ENCODE measurements at regions not wholly inside any gene's neighbourhood (a gene's known extent, or its start where the extent isn't known, plus 50 kb on each side); places are given as distances from the start of the nearest gene placed in this dataset.
A peak's percentile ranks its signal among the peaks of the same experiment; 100 is the strongest.
"Not testable (repeated sequence)": the region's sequence is repeated elsewhere in the genome, so short reads cannot be mapped to it uniquely, and the experiment has no call there.

DNA sequence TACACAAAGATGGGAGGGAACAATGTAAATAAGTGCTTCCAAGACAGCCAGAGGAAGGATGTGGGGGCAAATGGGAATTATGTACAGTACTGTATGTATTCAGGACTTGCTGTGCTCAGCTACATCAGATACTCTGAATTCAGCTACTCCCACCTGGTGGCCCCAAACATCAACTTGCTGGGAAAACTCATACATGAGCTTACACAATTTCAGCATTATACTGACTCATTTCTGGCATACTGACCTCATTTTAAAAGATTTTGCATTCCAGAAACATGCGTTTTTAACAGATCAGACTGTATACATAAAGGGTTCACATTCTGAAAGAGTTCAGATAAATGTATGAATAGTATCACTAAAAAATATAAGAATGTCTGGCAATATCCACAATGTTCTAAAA, 59.7 kb downstream of the GPX5 start:
- no peak for DNase-seq

DNA sequence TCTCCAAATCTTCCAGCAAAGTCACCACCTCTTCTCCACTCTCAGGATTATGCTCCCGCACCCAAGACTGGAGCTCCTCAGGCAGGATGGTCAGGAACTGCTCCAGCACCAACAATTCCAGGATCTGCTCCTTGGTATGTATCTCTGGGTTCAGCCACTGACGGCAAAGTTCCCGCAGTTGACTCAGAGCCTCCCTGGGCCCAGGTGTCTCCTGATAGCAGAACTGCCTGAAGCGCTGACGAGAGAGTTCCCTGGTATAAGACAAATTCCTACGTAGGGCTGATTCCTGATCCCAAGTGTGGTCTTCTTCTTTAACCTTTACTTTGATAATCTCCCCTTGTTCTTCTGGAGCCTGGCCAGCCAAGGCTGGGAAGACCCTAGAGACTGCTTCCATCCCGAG, 60.6 kb downstream of the GPX5 start:
- no peak for DNase-seq

DNA sequence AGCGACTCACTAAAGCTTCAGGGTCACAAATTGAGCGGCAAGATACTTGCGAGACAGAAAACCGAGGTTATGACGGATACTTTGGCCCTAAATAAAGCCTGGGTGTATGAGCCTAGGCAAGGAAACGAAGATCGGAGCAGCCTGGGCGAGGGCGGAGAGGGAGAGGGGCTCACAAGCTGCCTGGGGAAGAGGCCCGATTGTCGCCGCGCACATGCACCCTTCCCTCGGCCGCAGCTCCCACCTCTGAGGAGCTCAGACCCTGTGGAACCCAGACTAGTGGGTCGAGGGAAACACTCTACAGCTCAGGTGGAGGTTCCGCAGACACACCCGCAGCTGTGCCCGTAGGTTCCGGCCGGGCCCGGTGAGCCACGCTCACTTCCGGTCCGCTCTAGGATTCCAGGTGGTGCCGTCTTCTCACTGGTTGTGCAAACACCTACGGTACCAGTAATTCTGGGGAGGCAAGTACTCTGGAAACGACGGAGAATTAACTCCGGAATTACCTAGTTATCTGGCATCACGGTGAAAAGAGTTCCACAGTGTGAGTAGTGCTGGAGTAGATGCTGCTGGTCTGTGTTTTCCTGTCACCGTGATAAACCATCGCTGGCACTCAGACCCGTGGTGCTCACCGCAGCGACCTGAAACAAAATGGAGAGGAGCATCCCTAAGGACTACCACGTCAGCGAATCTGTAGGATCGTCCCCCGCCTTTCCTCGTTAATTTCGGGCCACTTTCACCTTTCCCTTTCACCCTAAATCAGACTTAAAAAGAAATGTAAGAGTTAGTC, 61.5 kb downstream of the GPX5 start:
- no peak for DNase-seq

DNA sequence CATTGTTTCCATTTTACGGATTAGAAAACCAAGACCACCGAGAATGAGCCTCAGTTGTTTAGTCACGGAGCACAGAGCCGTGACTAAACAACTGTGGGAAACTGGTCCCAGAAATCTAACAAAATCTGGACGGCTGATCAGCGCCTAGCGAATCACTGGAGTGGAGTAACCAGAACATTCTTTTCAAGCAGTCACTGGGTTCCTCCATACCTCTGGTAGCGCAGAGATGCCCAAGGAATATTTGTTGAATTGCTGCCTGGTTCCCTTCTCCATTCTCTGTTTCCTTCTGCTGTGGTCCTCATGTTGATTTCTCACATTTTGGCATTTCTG, 62.0 kb downstream of the GPX5 start:
- no peak for DNase-seq

DNA sequence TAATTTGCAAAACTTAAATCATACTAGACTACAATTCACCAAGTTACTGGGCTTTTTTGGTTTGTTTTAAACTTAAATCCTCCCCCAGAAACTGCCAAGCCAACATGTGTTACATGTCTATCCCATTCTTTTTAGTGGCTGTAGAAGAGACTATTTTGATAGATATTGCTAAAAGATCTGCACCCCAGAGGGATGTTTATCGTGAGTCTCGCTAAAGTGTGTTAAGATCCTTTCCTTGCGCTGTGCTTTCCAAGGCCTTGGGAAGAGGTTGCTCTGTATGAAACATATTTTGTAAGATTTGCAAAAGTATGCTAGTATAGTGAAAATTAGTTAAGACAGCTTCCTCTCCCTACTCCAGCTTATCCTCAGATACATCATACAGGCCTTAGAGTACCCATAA, 63.0 kb downstream of the GPX5 start:
- no peak for DNase-seq

DNA sequence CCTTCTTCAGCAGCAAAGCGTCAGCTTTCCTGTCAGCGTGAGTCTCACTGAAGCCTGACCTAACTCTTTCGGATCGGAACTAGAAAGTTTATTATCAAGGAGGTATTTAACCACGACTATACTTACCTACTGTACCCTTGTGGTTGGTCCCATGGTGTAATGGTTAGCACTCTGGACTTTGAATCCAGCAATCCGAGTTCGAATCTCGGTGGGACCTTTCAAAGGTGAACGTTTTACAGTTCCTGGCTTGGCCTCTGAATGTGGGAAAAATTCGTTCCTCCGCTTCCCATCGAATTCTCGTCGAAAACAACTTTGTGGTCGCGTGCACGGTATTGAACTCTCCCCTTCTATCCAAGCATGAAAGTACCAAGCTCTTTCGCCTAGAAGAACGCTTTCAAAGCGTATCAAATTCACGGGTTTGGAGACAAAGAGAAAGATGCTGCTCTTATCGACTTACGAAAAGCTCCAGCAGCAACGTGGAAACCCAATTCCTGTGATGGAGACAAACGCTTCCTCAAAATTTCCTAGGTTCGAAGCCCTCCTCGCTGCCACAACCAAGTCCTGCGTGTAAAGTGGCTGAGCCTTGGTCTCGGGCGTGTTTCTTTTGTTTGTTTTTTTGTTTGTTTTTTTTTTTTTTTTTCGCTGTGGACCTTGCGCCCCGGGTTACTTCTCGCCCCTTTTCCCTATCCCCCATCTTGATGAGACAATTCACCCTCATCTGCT, 63.7 kb downstream of the GPX5 start:
- peak; percentile 22 for DNase-seq

DNA sequence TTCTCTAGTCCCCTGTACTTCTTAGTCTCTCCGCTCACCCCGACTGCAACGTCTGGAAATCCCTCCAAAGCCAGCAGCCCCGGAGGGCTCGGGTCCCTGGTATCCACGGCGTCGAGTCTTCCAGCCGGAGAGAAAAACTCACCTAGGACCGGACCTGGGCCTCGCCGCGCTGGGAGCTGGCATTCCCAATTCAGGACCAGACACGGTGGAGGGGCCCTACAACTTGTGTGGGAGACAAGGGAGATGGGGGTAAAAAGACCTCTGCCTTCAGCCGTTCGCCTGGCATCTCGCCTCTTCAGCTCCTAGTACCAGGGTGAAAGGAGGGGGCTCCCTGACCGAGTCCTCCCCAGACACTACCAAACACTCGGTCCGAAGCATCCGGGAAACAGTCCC, 64.3 kb downstream of the GPX5 start:
- no peak for DNase-seq

DNA sequence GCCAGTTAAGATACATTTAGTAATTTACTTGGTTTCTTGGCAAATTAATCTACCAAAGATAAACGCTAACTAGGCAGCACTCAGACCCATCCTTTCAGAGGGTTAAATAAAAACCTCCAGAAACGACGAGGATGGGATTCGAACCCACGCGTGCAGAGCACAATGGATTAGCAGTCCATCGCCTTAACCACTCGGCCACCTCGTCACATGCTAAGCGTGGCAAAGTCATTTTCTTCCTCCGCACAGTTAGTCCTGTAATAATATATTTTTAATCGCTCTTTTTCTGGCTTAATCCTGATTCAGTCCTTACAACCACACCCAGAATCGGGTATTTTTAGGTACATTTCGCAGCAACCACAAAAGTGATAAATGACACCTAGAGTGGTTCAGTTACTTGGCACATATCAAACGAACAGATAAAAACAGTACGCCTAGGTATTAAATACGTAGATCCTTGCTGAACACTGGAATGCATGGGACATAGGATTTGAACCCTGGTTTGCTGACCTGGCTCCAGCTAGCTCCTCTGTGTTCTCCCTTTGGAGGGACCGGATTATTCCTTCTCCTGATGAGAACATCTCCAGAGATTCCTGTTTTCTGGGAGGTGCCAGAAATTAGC, 71.6 kb downstream of the GPX5 start:
- DNase-seq = no peak

DNA sequence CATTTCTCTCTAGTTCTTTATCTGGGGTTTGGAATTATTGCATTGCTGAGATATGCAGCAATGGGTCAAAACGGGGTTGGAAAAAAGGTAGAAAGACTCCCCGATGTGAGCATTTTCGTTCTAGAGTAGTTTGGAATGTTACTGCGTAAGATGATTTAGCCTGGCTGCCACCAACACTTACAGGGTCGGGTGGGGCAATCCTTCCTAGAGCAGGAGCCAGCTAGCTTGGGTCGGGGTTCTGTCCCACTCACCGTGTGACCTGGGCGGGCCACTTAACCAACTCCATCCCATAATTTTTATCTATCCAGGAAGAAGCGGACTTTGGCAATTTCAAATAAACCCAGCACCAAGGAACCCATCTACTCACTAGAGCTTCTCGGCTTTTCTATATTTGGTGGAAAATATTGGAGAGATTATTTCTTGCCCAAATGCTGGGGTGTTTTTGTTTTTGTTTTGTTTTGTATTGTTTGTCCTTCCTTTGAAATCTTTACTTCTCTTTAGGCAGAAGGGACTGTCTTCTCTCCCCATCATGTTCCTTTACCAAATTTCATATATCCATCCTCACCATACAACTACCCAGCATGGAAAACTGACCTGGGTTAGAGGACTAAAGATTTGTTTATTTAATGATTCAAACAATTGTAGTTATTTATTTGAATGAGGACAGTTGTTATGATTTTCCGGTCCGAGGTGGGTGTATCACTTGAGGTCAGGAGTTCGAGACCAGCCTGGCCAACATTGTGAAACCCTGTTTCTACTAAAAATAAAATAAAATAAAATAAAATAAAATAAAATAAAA, 72.4 kb downstream of the GPX5 start:
- DNase-seq = no peak

DNA sequence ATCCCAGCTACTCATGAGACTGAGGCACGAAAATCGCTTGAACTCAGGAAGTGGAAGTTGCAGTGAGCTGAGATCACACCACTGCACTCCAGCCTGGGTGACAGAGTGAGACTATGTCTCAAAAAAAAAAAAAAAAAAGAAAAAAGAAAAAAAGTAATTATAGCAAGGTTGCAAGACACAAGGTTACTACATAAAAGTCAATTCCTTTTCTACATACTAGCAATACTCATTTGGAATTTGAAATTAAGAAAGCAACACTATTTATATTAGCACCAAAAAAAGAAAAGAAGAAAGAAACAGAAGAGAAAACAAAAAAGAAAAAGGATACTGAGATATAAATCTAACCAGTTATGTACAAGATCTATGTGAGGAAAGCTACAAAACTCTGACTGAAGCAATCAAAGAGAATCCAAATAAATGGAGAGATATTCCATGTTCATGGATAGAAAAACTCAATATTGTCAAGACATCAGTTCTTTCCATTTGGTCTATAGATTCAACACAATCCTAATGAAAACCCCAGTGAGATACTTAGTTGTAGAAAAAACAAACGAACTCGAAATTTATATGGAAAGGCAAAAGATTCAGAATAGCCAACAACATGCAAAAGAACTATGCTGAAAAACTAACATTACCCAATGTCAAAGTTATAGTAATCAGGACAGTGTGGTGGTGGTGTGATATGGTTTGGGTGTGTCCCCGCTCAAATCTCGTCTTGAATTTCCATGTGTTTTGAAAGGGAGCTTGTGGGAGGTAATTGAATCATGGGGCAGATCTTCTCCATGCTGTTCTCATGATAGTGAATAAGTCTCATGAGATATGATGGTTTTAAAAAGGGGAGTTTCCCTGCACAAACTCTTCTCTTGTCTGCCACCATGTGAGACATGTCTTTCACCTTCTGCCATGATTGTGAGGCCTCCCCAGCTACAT, 73.3 kb downstream of the GPX5 start:
- DNase-seq = no peak

DNA sequence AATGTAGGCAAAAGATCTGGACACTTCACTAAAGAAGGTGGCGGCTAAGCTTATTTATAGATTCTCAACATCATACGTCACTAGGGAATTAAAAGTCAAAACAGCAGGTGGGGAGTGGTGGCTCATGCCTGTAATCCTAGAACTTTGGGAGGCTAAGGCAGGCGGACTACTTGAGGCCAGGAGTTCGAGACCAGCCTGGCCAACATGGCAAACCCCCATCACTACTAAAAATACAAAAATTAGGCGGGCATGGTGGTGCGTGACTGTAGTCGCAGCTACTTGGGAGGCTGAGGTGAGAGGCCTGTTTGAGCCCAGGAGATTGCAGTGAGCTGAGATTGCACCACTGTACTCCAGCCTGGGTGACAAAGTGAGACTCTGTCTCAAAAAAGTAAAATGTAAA, 74.6 kb downstream of the GPX5 start:
- no peak for DNase-seq

DNA sequence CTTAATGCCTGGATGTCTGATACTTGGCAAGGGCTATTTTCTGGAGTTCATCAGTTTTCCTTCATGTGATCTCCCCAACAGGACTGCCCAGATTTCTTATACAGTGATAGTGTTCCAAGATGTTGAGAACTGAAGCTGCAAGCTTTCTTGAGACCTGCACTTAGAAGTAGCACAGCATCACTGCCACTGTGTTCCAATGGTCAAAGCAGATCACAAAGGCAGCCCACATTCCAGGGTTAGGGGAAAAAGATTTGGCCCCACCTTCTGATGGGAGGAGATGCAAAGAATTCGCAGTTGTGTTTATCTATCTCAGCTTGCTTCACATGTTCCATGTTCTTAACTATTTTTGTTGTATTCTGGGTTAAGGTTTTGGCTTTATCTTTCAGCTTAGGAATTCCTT, 78.2 kb downstream of the GPX5 start:
- DNase-seq = no peak

DNA sequence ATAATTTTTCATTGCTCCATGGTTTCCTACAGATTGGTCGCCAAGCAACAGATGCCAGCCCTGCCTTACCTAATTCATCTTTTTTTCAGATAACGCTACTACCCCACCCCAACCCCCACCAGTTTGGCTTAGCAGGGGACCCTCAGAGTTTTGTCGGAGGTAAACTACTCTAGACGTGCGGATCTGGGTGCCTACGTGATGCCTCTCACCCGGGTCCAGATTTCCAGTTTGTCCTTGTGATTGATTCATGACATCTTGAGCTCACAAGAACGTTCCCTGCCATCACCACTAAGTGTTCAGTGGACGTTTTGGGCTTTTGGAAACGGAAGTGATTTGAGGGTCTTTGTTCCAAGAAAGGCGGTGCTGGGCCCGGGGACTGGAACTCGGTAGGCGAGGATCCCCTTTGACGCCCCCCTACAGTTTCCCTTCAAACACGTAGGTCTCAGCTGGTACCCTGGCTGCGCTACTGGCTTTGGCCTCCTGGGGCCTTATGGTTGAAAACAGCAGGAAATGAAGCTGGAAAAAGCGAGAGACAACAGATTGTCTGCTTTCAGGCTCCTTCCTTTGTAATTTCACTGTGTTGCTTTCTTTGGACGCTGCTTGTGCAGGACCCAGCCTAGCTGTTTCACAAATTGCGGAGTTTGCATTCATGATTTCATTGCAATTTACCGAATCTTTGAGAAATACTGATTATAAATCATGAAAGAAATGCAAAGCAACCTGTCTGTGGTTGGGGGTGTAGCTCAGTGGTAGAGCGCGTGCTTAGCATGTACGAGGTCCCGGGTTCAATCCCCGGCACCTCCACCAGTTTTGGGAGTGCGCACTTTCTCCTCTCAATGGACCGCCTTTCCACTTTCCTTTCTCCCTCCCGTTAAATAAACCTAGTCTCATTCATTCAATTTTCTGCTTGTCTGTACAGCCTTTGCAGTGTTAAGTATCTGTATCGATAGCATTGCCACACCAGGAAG, 81.0 kb downstream of the GPX5 start:
- no peak for DNase-seq

DNA sequence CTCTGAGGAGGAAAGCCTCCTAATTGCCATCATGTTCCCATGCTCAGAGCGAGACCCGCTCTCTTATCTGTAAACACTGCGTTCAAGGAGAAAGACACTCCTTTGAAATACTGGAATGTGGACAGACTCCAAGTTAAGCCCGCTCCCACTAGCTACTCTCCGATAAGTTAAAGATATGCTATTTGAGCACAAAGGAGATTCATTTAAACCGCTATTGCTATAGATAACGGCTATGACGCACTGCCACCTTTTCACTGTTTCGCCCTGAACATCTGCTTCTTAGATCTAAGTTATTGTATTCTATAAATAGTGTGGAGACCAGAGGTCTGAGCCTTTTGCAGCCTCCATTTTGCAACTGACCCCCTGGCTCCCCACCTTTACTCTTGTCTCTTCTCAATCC, 82.3 kb downstream of the GPX5 start:
- no peak for DNase-seq

DNA sequence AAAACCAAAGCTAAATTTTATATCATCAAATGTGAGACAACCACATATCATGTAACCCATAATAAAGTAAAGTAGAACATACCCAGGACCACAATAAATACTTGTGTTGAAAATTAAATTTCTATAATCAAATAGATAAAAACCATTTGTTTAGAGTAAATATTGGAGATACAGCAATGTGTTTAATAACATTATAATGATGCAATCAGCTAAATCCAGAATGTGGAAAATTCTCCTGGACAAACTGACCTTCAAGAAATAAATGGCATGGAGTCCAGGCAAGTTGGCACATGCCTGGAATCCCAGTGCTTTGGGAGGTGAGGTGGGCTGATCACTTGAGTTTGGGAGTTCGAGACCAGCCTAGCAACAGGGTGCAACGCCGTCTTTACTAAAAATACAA, 84.0 kb downstream of the GPX5 start:
- no peak for DNase-seq

DNA sequence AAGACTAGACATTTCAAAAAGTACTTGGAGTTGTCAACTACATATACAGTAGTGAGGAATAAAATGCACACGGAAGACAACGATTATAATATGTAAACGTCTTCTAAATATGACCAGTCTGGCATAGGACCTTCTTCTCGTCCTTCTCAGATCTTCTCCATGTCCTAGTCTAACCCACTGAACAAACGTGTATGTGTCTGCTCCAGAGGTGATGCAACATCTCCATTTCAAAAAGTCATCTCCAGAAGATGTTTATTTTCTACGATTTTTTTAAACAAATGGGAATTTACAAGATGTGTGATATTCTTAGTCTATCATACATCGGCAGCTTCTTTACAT, 89.9 kb downstream of the GPX5 start:
- no peak for DNase-seq

DNA sequence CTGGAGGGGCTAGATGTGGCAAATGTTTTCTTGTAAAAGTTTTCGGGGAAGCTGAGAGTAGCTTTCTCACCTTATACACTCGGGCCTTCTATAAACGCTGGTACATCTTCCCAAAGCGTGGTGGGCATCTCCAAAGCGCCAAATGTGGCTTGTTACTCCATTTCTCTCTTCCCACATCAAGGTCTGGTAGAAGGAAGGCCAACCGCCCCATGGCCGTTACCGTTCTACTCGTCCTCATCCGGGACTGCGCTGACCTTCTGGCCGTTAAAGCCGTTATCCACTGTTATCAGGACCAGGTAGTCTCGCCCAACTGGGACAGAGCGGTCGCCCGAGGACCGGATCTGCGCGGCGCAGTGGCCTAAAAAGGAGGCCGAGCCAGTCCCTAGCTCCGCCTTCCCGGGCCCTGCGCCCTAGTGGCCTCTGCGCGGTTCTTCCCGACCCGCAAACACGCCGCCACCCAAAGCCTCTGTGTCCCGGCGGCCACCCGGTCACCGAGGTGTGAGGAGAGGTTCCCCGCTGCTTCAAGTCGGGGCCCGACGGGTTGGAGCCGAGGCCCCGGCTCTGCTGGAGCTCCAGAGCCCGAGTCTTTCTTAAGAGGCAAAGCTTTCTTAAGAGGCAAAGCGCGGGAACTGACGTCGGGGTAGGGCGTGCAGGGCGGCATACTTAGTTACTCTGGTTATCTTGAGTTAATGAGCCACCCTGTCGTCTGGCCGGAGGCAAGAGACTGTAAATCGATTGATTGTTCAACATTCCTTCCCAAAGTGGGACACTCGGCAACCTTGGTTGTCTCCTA, 90.5 kb downstream of the GPX5 start:
- DNase-seq = no peak

DNA sequence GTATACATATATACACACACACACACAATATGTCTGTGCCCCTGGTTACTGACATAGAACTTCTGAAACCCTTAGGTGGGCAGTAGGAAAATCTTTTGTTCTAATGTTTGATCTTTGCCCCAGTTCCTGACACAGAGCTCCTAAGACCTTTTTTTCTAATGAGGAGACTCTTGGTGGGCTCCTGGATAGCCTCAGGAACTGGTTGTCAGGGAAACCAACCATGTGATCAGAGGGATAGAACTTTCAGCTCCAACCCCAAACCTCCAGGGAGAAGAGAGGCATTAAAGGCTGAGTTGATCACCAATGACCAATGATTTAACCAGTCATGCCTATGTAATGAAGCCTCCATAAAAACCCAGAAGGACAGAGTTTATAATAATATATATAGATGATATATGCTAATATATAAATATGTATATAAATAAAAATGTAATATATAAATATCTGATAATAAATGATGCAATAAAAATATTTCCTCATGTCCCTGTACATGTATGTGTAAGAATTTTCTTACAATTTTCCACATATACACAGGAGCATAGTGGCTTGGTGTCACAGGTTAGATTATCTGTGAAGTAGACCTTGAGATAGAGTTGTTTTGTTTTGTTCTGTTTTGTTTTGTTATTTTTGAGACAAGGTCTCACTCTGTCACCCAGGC, 93.3 kb downstream of the GPX5 start:
- DNase-seq = no peak

DNA sequence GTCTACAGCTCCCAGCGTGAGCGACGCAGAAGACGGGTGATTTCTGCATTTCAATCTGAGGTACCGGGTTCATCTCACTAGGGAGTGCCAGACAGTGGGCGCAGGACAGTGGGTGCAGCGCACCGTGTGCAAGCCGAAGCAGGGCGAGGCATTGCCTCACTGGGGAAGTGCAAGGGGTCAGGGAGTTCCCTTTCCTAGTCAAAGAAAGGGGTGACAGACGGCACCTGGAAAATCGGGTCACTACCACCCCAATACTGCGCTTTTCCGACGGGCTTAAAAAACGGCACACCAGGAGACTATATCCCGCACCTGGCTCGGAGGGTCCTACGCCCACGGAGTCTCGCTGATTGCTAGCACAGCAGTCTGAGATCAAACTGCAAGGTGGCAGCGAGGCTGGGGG, 95.6 kb downstream of the GPX5 start:
- not testable (repeated sequence) for DNase-seq

DNA sequence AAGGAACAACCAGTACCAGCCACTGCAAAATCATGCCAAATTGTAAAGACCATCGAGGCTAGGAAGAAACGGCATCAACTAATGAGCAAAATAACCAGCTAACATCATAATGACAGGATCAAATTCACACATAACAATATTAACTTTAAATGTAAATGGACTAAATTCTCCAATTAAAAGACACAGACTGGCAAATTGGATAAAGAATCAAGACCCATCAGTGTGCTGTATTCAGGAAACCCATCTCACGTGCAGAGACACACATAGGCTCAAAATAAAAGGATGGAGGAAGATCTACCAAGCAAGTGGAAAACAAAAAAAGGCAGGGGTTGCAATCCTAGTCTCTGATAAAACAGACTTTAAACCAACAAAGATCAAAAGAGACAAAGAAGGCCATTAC, 97.6 kb downstream of the GPX5 start:
- DNase-seq = not testable (repeated sequence)
